ENCODE measurements at regions not wholly inside any gene's neighbourhood (a gene's known extent, or its start where the extent isn't known, plus 50 kb on each side); places are given as distances from the start of the nearest gene placed in this dataset.

GRCh38 chr13:76389321-76389720 lies 496.9 kb downstream of the KCTD12 start:
- Histone ChIP-seq H3K9me3 (no peaks in the 10 kb centered on the region), H3K27ac (no peak overlapping the region)
- WGBS, 2 donors, result 80 to 91% methylated on average over 1 of the region's 1 CpG

GRCh38 chr13:76387566-76387965 lies 498.6 kb downstream of the KCTD12 start:
- intact Hi-C loops (cut with DNase I; ENCODE audit: low total_unique reads), result no loop called here
- no peak for TF ChIP-seq POLR2A (IDR thresholded peaks at IDR 0.05)
- TF ChIP-seq CTCF (IDR thresholded peaks at IDR 0.05), result no peak
- 87 to 100% methylated on average over 1 of the region's 1 CpG for WGBS, 2 donors
- no peaks in the 10 kb centered on the region for H3K4me1 ChIP-seq
- no peak overlapping the region for H3K4me3 ChIP-seq
- no peak overlapping the region for H3K27ac ChIP-seq
- no peaks in the 10 kb centered on the region for H3K27me3 ChIP-seq
- no peaks in the 10 kb centered on the region for H3K36me3 ChIP-seq (ENCODE audit: low read depth, missing control alignments)
- no peaks in the 10 kb centered on the region for H3K9me3 ChIP-seq
- no peak for DNase-seq

More at GRCh38 chr13:76389321-76389720, 496.9 kb downstream of the KCTD12 start:
- H3K4me1 ChIP-seq, result no peaks in the 10 kb centered on the region
- intact Hi-C loops (cut with DNase I; ENCODE audit: low total_unique reads), result no loop called here
- DNase-seq, result no peak
- no peak overlapping the region for H3K4me3 ChIP-seq
- TF ChIP-seq CTCF (IDR thresholded peaks at IDR 0.05) (no peak), POLR2A (IDR thresholded peaks at IDR 0.05) (no peak)
- no peaks in the 10 kb centered on the region for H3K36me3 ChIP-seq (ENCODE audit: low read depth, missing control alignments)
- no peaks in the 10 kb centered on the region for H3K27me3 ChIP-seq

GRCh38 chr13:76386321-76386720 lies 499.9 kb downstream of the KCTD12 start:
- Histone ChIP-seq H3K4me1 (no peaks in the 10 kb centered on the region), H3K27me3 (no peaks in the 10 kb centered on the region), H3K36me3 (ENCODE audit: low read depth, missing control alignments) (no peaks in the 10 kb centered on the region), H3K4me3 (no peak overlapping the region), H3K27ac (no peak overlapping the region), H3K9me3 (no peaks in the 10 kb centered on the region)
- TF ChIP-seq POLR2A (IDR thresholded peaks at IDR 0.05), result no peak
- no peak for TF ChIP-seq CTCF (IDR thresholded peaks at IDR 0.05)
- WGBS, 2 donors, result 93 to 98% methylated on average over 3 of the region's 3 CpGs
- intact Hi-C loops (cut with DNase I; ENCODE audit: low total_unique reads), result no loop called here
- DNase-seq, result no peak

GRCh38 chr13:76385586-76385985 lies 500.6 kb downstream of the KCTD12 start:
- Histone ChIP-seq H3K4me1 (no peaks in the 10 kb centered on the region), H3K9me3 (no peaks in the 10 kb centered on the region), H3K36me3 (ENCODE audit: low read depth, missing control alignments) (no peaks in the 10 kb centered on the region), H3K27ac (no peak overlapping the region), H3K4me3 (no peak overlapping the region), H3K27me3 (no peaks in the 10 kb centered on the region)
- whole genome bisulfite sequencing, 2 donors, result 83 to 87% methylated on average over 2 of the region's 2 CpGs
- intact Hi-C loops (cut with DNase I; ENCODE audit: low total_unique reads), result no loop called here
- TF ChIP-seq CTCF (IDR thresholded peaks at IDR 0.05), result no peak
- TF ChIP-seq POLR2A (IDR thresholded peaks at IDR 0.05), result no peak
- no peak for DNase-seq

GRCh38 chr13:76383676-76384461 lies 502.3 kb downstream of the KCTD12 start:
- H3K27ac ChIP-seq, result peak overlapping the region in 1 of 2 donors; percentile 46
- no peak overlapping the region for H3K4me3 ChIP-seq
- no peaks in the 10 kb centered on the region for H3K9me3 ChIP-seq
- no peaks in the 10 kb centered on the region for H3K27me3 ChIP-seq
- WGBS, 2 donors, result 43 to 53% methylated on average over 2 of the region's 2 CpGs
- intact Hi-C loops (cut with DNase I; ENCODE audit: low total_unique reads), result no loop called here
- no peaks in the 10 kb centered on the region for H3K4me1 ChIP-seq
- peak; percentile 14 for DNase-seq
- no peak for TF ChIP-seq POLR2A (IDR thresholded peaks at IDR 0.05)
- TF ChIP-seq CTCF (IDR thresholded peaks at IDR 0.05), result no peak
- no peaks in the 10 kb centered on the region for H3K36me3 ChIP-seq (ENCODE audit: low read depth, missing control alignments)

Data from testis (tissue), 2 donors.